Right lobe of liver (tissue), 6 donors: ENCODE measurements at regions not wholly inside any gene's neighbourhood (a gene's known extent, or its start where the extent isn't known, plus 50 kb on each side); places are given as distances from the start of the nearest gene placed in this dataset.

Experiments
- ATAC-seq, 4 donors: fragments of 200-7000 bp; cut with Tn5 transposase; one replicate each; pipeline ENCODE4 v1.9.1; 2020; ENCODE audit warnings: mild to moderate bottlenecking in 4 of 4, moderate library complexity in 4 of 4
- DNase-seq, 3 donors: peaks; one replicate each; pipeline ENCODE4 v3.0.0-alpha.2; 2020
- H3K27ac ChIP-seq, 3 donors: fragments of 200-600 bp; one replicate each; pipeline ENCODE4 v1.8.0; 2022
- H3K27me3 ChIP-seq, 2 donors: fragments of 200-600 bp; one replicate each; pipeline ENCODE4 v1.8.0; 2022
- H3K36me3 ChIP-seq, 4 donors: fragments of 200-600 bp; sonication (generic) in 1 of 4; one replicate each; pipeline versions ENCODE4 v1.5.1 to v1.8.0; 2017 to 2022; ENCODE audit warnings: control low read depth in 1 of 4
- H3K4me1 ChIP-seq, 4 donors: fragments of 200-600 bp; sonication (generic) in 1 of 4; one replicate each; pipeline versions ENCODE4 v1.5.1 to v1.8.0; 2017 to 2022; ENCODE audit warnings: control low read depth in 1 of 4
- H3K4me3 ChIP-seq, 3 donors: fragments of 200-600 bp; one replicate each; pipeline ENCODE4 v1.8.0; 2022
- H3K9me3 ChIP-seq, 4 donors: fragments of 200-600 bp; sonication (generic) in 1 of 4; one replicate each; pipeline versions ENCODE4 v1.5.1 to v1.8.0; 2017 to 2022; ENCODE audit warnings: control low read depth in 1 of 4
- CTCF ChIP-seq, 4 donors: fragments of 200-600 bp in 3 of 4; fragments of 450-650 bp in 1 of 4; IDR thresholded peaks; one replicate each; pipeline versions ENCODE4 v1.5.1 to v1.8.0; 2016 to 2022; ENCODE audit warnings: antibody characterized with exemption in 4 of 4, mild to moderate bottlenecking in 2 of 4
- POLR2A ChIP-seq: fragments of 450-650 bp; IDR thresholded peaks from one replicate; pipeline ENCODE4 v1.6.1; 2017; ENCODE audit warnings: antibody characterized with exemption, mild to moderate bottlenecking
- WGBS: methylation state at CpG from one replicate; pipeline ENCODE4 v1.1.6; 2018; ENCODE audit warnings: low coverage, low lambda C conversion rate; ENCODE audit not compliant: insufficient coverage; ENCODE audit errors: missing lambda C conversion rate; 5-methylcytosine and 5-hydroxymethylcytosine counted together
- intact Hi-C, 2 donors: fragments of 100-400 bp; cut with DNase I; formaldehyde crosslinking; loops; one replicate each; pipeline versions ENCODE4 v1.11.2 to v1.14.1; 2022
- donor health status: DM: no; HTN: yes; CAD: no.
- donor health status: DM: no; HTN: no; CAD: no.
- donor health status: DM: no; HTN: no; CAD: no.
- donor health status: DM: no; HTN: yes; CAD: no.
- donor health status: DM: no; HTN: yes; CAD: no.

GRCh38 chr4:114115526-114115925 is 136.1 kb upstream of the ARSJ start:
- TF ChIP-seq POLR2A (no peak), CTCF (IDR thresholded peaks at IDR 0.05) (no peak)
- no peak for ATAC-seq

GRCh38 chr4:114116861-114117260 is 137.4 kb upstream of the ARSJ start:
- Histone ChIP-seq H3K9me3 (no peaks in the 10 kb centered on the region), H3K4me3 (no peak overlapping the region), H3K27ac (no peak overlapping the region), H3K4me1 (no peaks in the 10 kb centered on the region), H3K27me3 (no peaks in the 10 kb centered on the region), H3K36me3 (no peaks in the 10 kb centered on the region)
- no peak for ATAC-seq
- TF ChIP-seq CTCF (IDR thresholded peaks at IDR 0.05) (no peak), POLR2A (no peak)
- whole genome bisulfite sequencing = 67% methylated on average over 2 of the region's 2 CpGs
- intact Hi-C loops = no loop called here
- DNase-seq = no peak

More at GRCh38 chr4:114115526-114115925, 136.1 kb upstream of the ARSJ start:
- WGBS = 46% methylated on average over 2 of the region's 2 CpGs
- intact Hi-C loops = no loop called here
- DNase-seq = no peak
- Histone ChIP-seq H3K4me1 (no peaks in the 10 kb centered on the region), H3K9me3 (no peaks in the 10 kb centered on the region), H3K36me3 (no peaks in the 10 kb centered on the region), H3K27me3 (no peaks in the 10 kb centered on the region), H3K4me3 (no peak overlapping the region), H3K27ac (no peak overlapping the region)

- Histone ChIP-seq H3K27ac (no peak overlapping the region), H3K9me3 (no peaks in the 10 kb centered on the region), H3K36me3 (no peaks in the 10 kb centered on the region), H3K27me3 (no peaks in the 10 kb centered on the region), H3K4me3 (no peak overlapping the region), H3K4me1 (no peaks in the 10 kb centered on the region)
- 84% methylated on average over 1 of the region's 1 CpG for WGBS
- intact Hi-C loops = no loop called here
- TF ChIP-seq POLR2A (no peak), CTCF (IDR thresholded peaks at IDR 0.05) (no peak)
- no peak for DNase-seq
- no peak for ATAC-seq
Measured at GRCh38 chr4:114121221-114121620, 141.8 kb upstream of the ARSJ start.

- TF ChIP-seq CTCF (IDR thresholded peaks at IDR 0.05) (no peak), POLR2A (no peak)
- Histone ChIP-seq H3K27ac (no peak overlapping the region), H3K4me1 (no peaks in the 10 kb centered on the region), H3K27me3 (no peaks in the 10 kb centered on the region), H3K9me3 (no peaks in the 10 kb centered on the region), H3K4me3 (no peak overlapping the region), H3K36me3 (no peaks in the 10 kb centered on the region)
- DNase-seq = no peak
- intact Hi-C loops = no loop called here
- no peak for ATAC-seq
- no CpG with 5 or more reads among the region's 2 CpGs for WGBS
Measured at GRCh38 chr4:114132199-114132598, 152.8 kb upstream of the ARSJ start.

- no peaks in the 10 kb centered on the region for H3K27me3 ChIP-seq
- no peak for TF ChIP-seq POLR2A
- peak in 2 of 4 donors; percentile 5 to 7 for TF ChIP-seq CTCF (IDR thresholded peaks at IDR 0.05)
- DNase-seq = no peak
- H3K27ac ChIP-seq = no peak overlapping the region
- no peak overlapping the region for H3K4me3 ChIP-seq
- no peaks in the 10 kb centered on the region for H3K9me3 ChIP-seq
- H3K36me3 ChIP-seq = no peaks in the 10 kb centered on the region
- no peak for ATAC-seq
- H3K4me1 ChIP-seq = no peaks in the 10 kb centered on the region
- 14% methylated on average over 1 of the region's 2 CpGs for WGBS
- intact Hi-C loops = no loop called here
Measured at GRCh38 chr4:114132830-114133229, 153.4 kb upstream of the ARSJ start.
